Heart left ventricle (tissue), 16 donors: ENCODE measurements at regions not wholly inside any gene's neighbourhood (a gene's known extent, or its start where the extent isn't known, plus 50 kb on each side); places are given as distances from the start of the nearest gene placed in this dataset.

Experiments used
- ATAC-seq, 4 donors: fragments of 200-7000 bp; cut with Tn5 transposase; one replicate each; pipeline ENCODE4 v1.9.1; 2020 to 2022; ENCODE audit warnings: moderate library complexity in 4 of 4, mild to moderate bottlenecking in 3 of 4, moderate number of reproducible peaks in 1 of 4
- DNase-seq, 5 donors: peaks; one replicate each; pipeline ENCODE4 v3.0.0-alpha.2; 2020
- H3K27ac ChIP-seq, 12 donors: fragments of 200-600 bp; sonication (generic) in 4 of 12; one replicate each; pipeline versions ENCODE4 v1.5.0 to v1.8.0; 2016 to 2022; ENCODE audit warnings: mild to moderate bottlenecking in 2 of 12
- H3K27me3 ChIP-seq, 9 donors: fragments of 200-600 bp; sonication (generic) in 2 of 9; one replicate each; pipeline versions ENCODE4 v1.5.1 to v1.8.0; 2016 to 2022; ENCODE audit warnings: mild to moderate bottlenecking in 3 of 9
- H3K36me3 ChIP-seq, 9 donors: fragments of 200-600 bp; sonication (generic) in 2 of 9; one replicate each; pipeline versions ENCODE4 v1.5.0 to v1.8.0; 2018 to 2022; ENCODE audit warnings: mild to moderate bottlenecking in 2 of 9
- H3K4me1 ChIP-seq, 12 donors: fragments of 200-600 bp; sonication (generic) in 4 of 12; one replicate each; pipeline versions ENCODE4 v1.5.0 to v1.8.0; 2016 to 2022; ENCODE audit warnings: mild to moderate bottlenecking in 3 of 12
- H3K4me3 ChIP-seq, 12 donors: fragments of 200-600 bp; sonication (generic) in 4 of 12; one replicate each; pipeline versions ENCODE4 v1.5.0 to v1.8.0; 2017 to 2022; ENCODE audit warnings: mild to moderate bottlenecking in 9 of 12, moderate library complexity in 4 of 12
- H3K9me3 ChIP-seq, 12 donors: fragments of 200-600 bp; sonication (generic) in 4 of 12; one replicate each; pipeline versions ENCODE4 v1.5.0 to v1.8.0; 2016 to 2022; ENCODE audit warnings: mild to moderate bottlenecking in 1 of 12
- POLR2A ChIP-seq, 2 donors: fragments of 450-650 bp; IDR thresholded peaks; one replicate each; pipeline ENCODE4 v1.6.1; 2017; ENCODE audit warnings: antibody characterized with exemption in 2 of 2, mild to moderate bottlenecking in 2 of 2, moderate library complexity in 2 of 2
- WGBS, 4 donors: extraction: QIAGEN DNeasy Blood & Tissue Kit in 2 of 4; methylation state at CpG; one replicate each; pipeline versions ENCODE4 v1.1.5 to v1.1.7; 2013 to 2018; 5-methylcytosine and 5-hydroxymethylcytosine counted together
- intact Hi-C, 10 donors: fragments of 100-400 bp; cut with DNase I; formaldehyde crosslinking; loops; one replicate each; pipeline versions ENCODE4 v1.11.1 to v1.14.2; 2022
- TF ChIP-seq, protein P1 (sequence below), 12 donors: fragments of 200-600 bp; sonication (generic) in 4 of 12; IDR thresholded peaks; one replicate each; pipeline versions ENCODE4 v1.5.0 to v1.8.0; 2018 to 2022; ENCODE audit warnings: antibody characterized with exemption in 12 of 12, mild to moderate bottlenecking in 5 of 12
- donor health status: ischemic (EF 13 %, LVEDD 7.1; RV severe dilation, severe dysfunction).
- donor health status: healthy with polysubstance abuse.
- donor health status: DM: no; HTN: yes; CAD: no.
- donor health status: DM: no; HTN: no; CAD: no.
- donor health status: ischemic (EF 25% LVEDD 6.9; RV normal size, moderate dysfunction).
- donor health status: ischemic (EF 25% LVEDD 5.7; RV mildly dilated, moderate dysfunction).
- donor health status: healthy.
- donor health status: DM: yes; HTN: yes; CAD: no.
- donor health status: ischemic (EF 35%, LVEDD 5.7; RV mildly dilated, moderate dysfunction).
- donor health status: nonischemic (EF 11% LVEDD 7.7; RV severe dilation, severe dysfunction).
- donor health status: DM: yes; HTN: yes; CAD: no.
- donor health status: PGD.
- donor health status: ischemic (EF 29% LVEDD 5.4; RV normal size, mild dysfunction).
- donor health status: nonischemic (EF 23%, LVEDD 6.1; RV moderate dilation, normal function).

DNA sequence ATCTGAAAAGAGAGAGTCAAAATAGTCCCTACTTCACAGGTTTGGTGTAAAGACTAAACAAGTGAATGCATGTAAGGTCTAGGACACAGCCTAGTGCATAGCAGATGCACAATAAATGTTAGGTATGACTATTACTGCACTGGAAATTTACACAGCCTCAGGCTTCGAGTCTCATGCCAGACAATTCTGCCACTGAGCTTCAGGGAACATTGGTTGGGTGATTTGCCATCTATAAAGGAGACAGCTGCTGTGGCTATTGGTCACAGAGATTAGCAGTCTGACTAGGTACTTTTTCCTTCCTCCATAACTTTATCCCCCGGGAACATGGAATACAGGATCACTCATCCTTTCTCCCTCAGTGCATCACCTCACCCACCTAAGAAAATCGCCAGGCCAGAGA lies 89.2 kb downstream of the FAM124B start:
- H3K27me3 ChIP-seq = peaks cover 0 to 24% (median 4%) of the 10 kb centered on the region in 9 donors
- no peak for DNase-seq
- 74 to 87% (median 77%) methylated on average over 3 of the region's 3 CpGs for WGBS, 4 donors
- no peak overlapping the region for H3K27ac ChIP-seq
- no peaks in the 10 kb centered on the region for H3K9me3 ChIP-seq
- H3K36me3 ChIP-seq = no peaks in the 10 kb centered on the region
- no peak for ATAC-seq
- no peak for TF ChIP-seq POLR2A (IDR thresholded peaks at IDR 0.05)
- TF ChIP-seq, protein P1, sequence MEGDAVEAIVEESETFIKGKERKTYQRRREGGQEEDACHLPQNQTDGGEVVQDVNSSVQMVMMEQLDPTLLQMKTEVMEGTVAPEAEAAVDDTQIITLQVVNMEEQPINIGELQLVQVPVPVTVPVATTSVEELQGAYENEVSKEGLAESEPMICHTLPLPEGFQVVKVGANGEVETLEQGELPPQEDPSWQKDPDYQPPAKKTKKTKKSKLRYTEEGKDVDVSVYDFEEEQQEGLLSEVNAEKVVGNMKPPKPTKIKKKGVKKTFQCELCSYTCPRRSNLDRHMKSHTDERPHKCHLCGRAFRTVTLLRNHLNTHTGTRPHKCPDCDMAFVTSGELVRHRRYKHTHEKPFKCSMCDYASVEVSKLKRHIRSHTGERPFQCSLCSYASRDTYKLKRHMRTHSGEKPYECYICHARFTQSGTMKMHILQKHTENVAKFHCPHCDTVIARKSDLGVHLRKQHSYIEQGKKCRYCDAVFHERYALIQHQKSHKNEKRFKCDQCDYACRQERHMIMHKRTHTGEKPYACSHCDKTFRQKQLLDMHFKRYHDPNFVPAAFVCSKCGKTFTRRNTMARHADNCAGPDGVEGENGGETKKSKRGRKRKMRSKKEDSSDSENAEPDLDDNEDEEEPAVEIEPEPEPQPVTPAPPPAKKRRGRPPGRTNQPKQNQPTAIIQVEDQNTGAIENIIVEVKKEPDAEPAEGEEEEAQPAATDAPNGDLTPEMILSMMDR (IDR thresholded peaks at IDR 0.05) = no peak
- intact Hi-C loops = no loop called here
- H3K4me3 ChIP-seq = no peak overlapping the region
- H3K4me1 ChIP-seq = no peaks in the 10 kb centered on the region

- DNase-seq = no peak
- H3K4me1 ChIP-seq = no peaks in the 10 kb centered on the region
- H3K36me3 ChIP-seq = no peaks in the 10 kb centered on the region
- no peak overlapping the region for H3K27ac ChIP-seq
- TF ChIP-seq, protein P1 (IDR thresholded peaks at IDR 0.05) = no peak
- no peak for TF ChIP-seq POLR2A (IDR thresholded peaks at IDR 0.05)
- intact Hi-C loops = no loop called here
- H3K27me3 ChIP-seq = peaks cover 0 to 12% (median 0%) of the 10 kb centered on the region in 9 donors
- no peaks in the 10 kb centered on the region for H3K9me3 ChIP-seq
- no peak overlapping the region for H3K4me3 ChIP-seq
- 67 to 72% (median 70%) methylated on average over 8 of the region's 8 CpGs for WGBS, 4 donors
- ATAC-seq = no peak
Observed at GRCh38 chr2:224310943-224311625, 90.8 kb downstream of the FAM124B start.

DNA sequence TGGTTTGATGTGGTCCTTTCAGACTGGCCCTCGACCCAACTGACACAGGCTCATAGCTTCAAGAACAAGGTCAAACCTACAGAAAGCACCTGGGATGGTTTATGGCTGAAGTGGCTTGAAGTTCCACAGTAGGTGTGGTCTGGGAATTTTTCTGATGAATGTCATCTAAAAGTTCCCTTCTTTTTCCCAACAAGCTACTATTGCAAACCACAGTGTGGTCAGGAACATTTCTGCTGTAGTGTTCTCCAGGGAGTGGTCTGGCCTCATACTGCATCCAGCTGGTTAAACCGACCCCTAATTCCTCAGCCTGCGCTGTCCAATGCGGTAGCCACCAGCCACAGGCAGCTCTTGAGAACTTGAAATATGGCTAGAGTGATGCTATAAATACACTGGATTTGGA lies 92.7 kb downstream of the FAM124B start:
- TF ChIP-seq POLR2A (IDR thresholded peaks at IDR 0.05) = no peak
- TF ChIP-seq, protein P1 (IDR thresholded peaks at IDR 0.05) = no peak
- ATAC-seq = no peak
- DNase-seq = no peak
- Histone ChIP-seq H3K9me3 (no peaks in the 10 kb centered on the region), H3K27me3 (peaks cover 0 to 12% (median 0%) of the 10 kb centered on the region in 9 donors), H3K4me3 (no peak overlapping the region), H3K36me3 (no peaks in the 10 kb centered on the region), H3K4me1 (no peaks in the 10 kb centered on the region), H3K27ac (no peak overlapping the region)
- intact Hi-C loops = no loop called here
- WGBS, 4 donors = 69 to 82% (median 74%) methylated on average over 4 of the region's 4 CpGs

DNA sequence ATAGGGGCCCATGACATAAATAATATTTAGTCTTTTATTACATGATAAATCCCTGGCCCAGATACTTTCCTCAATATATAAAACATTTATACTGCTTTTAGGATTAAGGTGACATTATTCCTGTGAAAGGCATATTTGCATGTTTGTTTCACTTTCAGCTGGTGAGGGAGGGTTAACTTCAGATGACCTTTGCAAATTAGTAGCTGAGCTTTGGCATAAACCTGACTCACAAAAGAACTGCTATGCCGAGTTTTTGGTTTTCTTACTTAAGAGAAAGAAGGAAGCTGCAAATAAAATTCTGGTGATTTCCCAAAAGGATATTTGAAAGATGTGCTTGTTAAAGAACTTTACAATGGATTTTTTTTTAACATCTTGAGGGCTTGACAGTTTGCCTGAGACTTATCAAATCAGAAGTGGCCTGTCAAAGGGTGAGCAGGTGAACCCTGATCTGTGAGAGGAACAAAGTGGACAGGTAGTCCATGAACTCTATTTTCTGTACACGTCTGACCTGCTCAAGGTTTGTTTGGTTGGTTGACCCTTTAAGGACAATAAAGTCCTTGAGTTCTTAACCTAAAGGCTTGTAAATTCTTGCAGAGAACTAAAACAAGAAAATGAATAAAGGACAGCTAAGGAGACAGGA lies 93.5 kb downstream of the FAM124B start:
- no peak for TF ChIP-seq POLR2A (IDR thresholded peaks at IDR 0.05)
- TF ChIP-seq, protein P1 (IDR thresholded peaks at IDR 0.05) = no peak
- Histone ChIP-seq H3K9me3 (no peaks in the 10 kb centered on the region), H3K4me1 (no peaks in the 10 kb centered on the region), H3K36me3 (no peaks in the 10 kb centered on the region), H3K27me3 (peaks cover 0 to 8% (median 0%) of the 10 kb centered on the region in 9 donors), H3K27ac (no peak overlapping the region), H3K4me3 (no peak overlapping the region)
- no peak for DNase-seq
- ATAC-seq = no peak
- 37 to 52% (median 41%) methylated on average over 2 of the region's 2 CpGs for WGBS, 4 donors
- intact Hi-C loops = no loop called here
